Neural crest cell (in vitro differentiated cells): ENCODE measurements at regions not wholly inside any gene's neighbourhood (a gene's known extent, or its start where the extent isn't known, plus 50 kb on each side); places are given as distances from the start of the nearest gene placed in this dataset.

ENCODE experiments used
- DNase-seq: peaks from one replicate; pipeline ENCODE4 v3.0.0; 2021; ENCODE audit warnings: low read depth, mixed read lengths, low spot score
- H3K27ac Mint-ChIP-seq: one replicate; pipeline ENCODE4 v1.8.0; 2021; ENCODE audit warnings: mild to moderate bottlenecking, mixed read lengths; ENCODE audit not compliant: unreplicated experiment
- H3K27me3 Mint-ChIP-seq: 2 replicates; pipeline ENCODE4 v1.8.0; 2021; ENCODE audit warnings: low read depth, mild to moderate bottlenecking, mixed read lengths
- H3K36me3 Mint-ChIP-seq: 2 replicates; pipeline ENCODE4 v1.8.0; 2021; ENCODE audit warnings: low read depth, mild to moderate bottlenecking, mixed read lengths
- H3K4me1 Mint-ChIP-seq: 2 replicates; pipeline ENCODE4 v1.8.0; 2021; ENCODE audit warnings: mixed read lengths
- H3K4me3 Mint-ChIP-seq: one replicate; pipeline ENCODE4 v1.8.0; 2021; ENCODE audit warnings: mild to moderate bottlenecking, mixed read lengths
- H3K9me3 Mint-ChIP-seq: 2 replicates; pipeline ENCODE4 v1.8.0; 2021; ENCODE audit warnings: mixed read lengths
- TF ChIP-seq, protein P1 (sequence below): fragments of 200-600 bp; sonication (generic); conservative IDR thresholded peaks from 2 replicates; pipeline ENCODE4 v1.5.0; 2021; ENCODE audit warnings: antibody characterized with exemption, mild to moderate bottlenecking

DNA sequence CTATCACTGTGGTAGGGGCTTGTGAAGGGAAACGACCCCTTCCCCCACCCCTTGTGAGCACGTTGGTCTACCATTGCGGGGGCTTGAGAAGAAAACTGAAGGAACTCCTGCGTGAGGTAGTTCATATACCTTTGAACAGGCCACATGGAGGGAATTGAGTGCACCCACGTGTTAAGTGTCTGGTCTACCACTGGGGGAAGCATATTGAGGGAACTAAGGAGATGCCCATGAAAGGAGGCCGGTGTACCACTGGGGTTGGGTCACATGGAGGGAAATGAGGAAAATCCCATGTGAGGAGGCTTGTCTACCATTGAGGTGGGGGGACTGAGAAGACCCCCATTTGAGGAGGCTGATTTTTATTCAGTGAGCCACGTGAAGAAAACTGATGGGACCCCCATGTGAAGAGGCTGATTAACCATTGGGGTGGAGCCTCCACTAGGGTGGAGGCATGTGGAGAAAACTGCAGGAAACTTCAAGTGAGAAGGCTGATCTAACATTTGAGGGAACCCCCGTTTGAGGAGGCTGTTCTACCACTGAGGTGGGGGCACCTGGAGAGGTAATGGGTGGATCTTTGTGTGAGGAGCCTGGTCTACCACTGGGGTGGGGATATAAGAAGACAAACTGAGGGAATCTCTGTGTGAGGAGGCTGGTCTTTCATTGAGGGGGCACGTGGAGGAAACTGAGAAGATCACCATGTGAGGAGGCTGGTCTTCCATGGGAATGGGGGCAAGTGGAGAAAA, 163.2 kb downstream of the FBLN2 start:
- Mint-ChIP-seq H3K4me1 (no peaks in the 10 kb centered on the region), H3K4me3 (no peak overlapping the region), H3K36me3 (peaks cover 10% of the 10 kb centered on the region), H3K27ac (no peak overlapping the region), H3K27me3 (peaks cover 18% of the 10 kb centered on the region), H3K9me3 (peaks cover 71% of the 10 kb centered on the region)
- DNase-seq, result no peak
- TF ChIP-seq, protein P1, sequence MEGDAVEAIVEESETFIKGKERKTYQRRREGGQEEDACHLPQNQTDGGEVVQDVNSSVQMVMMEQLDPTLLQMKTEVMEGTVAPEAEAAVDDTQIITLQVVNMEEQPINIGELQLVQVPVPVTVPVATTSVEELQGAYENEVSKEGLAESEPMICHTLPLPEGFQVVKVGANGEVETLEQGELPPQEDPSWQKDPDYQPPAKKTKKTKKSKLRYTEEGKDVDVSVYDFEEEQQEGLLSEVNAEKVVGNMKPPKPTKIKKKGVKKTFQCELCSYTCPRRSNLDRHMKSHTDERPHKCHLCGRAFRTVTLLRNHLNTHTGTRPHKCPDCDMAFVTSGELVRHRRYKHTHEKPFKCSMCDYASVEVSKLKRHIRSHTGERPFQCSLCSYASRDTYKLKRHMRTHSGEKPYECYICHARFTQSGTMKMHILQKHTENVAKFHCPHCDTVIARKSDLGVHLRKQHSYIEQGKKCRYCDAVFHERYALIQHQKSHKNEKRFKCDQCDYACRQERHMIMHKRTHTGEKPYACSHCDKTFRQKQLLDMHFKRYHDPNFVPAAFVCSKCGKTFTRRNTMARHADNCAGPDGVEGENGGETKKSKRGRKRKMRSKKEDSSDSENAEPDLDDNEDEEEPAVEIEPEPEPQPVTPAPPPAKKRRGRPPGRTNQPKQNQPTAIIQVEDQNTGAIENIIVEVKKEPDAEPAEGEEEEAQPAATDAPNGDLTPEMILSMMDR, result no peak

DNA sequence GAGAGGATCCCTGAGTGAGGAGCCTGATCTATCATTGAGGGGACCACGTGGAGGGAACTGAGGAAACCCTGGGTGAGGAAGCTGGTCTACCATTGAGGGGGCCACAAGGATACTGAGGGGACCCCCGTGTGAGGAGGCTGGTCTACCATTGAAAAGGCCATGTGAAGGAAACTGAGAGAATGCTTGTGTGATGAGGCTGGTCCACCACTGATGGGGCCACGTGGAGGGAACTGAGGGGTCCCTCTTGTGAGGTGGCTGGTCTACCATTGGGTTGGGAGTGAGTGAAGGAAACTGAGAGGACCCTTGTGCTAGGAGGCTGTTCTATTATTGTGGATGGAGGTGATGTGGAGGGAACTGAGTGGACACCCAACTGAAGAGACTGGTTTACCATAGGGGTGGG, 161.3 kb downstream of the FBLN2 start:
- peaks cover 15% of the 10 kb centered on the region for H3K36me3 Mint-ChIP-seq
- DNase-seq, result no peak
- H3K27ac Mint-ChIP-seq, result no peak overlapping the region
- no peak overlapping the region for H3K4me3 Mint-ChIP-seq
- TF ChIP-seq, protein P1, result no peak
- H3K4me1 Mint-ChIP-seq, result no peaks in the 10 kb centered on the region
- peaks cover 22% of the 10 kb centered on the region for H3K27me3 Mint-ChIP-seq
- H3K9me3 Mint-ChIP-seq, result peaks cover 82% of the 10 kb centered on the region

DNA sequence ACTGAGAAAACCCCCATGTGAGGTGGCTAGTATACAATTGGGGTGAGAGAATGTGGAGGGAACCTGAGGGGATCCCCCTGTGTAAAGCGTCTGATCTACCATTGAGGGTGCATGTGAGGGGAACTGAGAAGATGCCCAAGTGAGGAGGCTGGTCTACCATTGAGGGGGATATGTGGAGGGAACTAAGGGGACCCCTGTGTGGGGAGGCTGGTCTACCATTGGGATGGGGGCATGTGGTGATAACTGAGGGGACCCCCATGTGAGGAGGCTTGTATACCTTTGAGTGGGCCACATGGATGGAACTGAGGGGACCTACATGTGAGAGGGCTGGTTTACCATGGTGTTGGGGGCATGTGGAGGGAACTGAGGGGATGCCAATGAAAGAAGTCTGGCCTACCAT, 160.8 kb downstream of the FBLN2 start:
- DNase-seq, result no peak

DNA sequence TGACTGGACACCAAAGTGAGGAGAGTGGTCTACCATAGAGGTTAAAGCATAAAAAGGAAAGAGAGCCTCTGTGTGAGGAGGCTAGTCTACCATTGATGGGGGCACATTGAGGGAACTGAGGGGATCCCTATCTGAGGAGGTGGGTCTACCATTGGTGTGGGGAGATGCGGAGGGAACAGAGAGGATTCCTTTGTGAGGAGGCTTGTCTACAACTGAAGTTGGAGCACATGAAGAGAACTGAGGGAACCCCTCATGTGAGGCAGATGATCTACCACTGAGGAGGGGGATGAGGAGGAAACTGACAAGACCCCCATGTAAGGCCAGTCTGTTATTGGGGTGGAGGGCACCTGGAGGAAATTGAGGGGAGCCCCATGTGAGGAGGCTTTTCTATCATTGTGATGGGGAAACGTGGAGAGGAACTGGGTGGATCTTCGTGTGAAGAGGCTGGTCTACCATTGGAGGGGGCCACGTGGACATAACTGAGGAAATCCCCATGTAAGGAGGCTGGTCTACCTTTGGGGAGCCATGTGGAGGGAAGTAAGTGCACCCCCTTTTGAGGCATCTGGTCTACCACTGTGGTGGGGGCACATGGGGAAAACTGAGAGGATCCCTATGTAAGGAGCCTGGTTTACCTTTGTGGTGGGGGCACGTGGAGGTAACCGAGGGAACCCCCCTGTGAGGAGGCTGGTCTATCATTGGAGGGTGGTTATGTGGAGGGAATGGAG, 160.1 kb downstream of the FBLN2 start:
- Mint-ChIP-seq H3K4me1 (no peaks in the 10 kb centered on the region), H3K9me3 (peaks cover 78% of the 10 kb centered on the region), H3K36me3 (peaks cover 17% of the 10 kb centered on the region), H3K27me3 (peaks cover 24% of the 10 kb centered on the region), H3K4me3 (no peak overlapping the region), H3K27ac (no peak overlapping the region)
- no peak for DNase-seq
- TF ChIP-seq, protein P1, result no peak

More for the DNA sequence above, 160.8 kb downstream of the FBLN2 start:
- Mint-ChIP-seq H3K4me1 (no peaks in the 10 kb centered on the region), H3K36me3 (peaks cover 17% of the 10 kb centered on the region), H3K27me3 (peaks cover 24% of the 10 kb centered on the region), H3K27ac (no peak overlapping the region), H3K9me3 (peaks cover 83% of the 10 kb centered on the region), H3K4me3 (no peak overlapping the region)
- TF ChIP-seq, protein P1, result no peak

DNA sequence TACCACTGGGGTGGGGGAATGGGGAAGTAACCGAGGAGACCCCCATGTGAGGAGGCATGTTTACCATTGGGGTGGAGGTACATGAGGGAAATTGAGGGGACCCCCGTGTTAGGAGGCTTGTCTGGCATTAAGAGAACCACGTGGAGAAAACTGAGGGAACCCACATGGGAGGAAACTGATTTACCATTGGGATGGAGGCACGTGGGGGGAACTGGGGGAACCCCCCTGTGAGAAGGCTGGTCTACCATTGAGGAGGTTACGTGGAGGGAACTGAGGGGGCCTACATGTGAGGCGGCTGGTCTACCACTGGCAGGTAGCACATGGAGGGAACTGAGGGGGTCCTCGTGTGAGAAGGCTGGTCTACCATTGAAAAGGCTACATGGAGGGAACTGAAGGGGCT, 159.4 kb downstream of the FBLN2 start:
- H3K27me3 Mint-ChIP-seq, result peaks cover 24% of the 10 kb centered on the region
- H3K27ac Mint-ChIP-seq, result no peak overlapping the region
- peaks cover 10% of the 10 kb centered on the region for H3K36me3 Mint-ChIP-seq

More for the DNA sequence above, 159.4 kb downstream of the FBLN2 start:
- TF ChIP-seq, protein P1, result no peak
- no peak for DNase-seq
- no peak overlapping the region for H3K4me3 Mint-ChIP-seq
- no peaks in the 10 kb centered on the region for H3K4me1 Mint-ChIP-seq
- H3K9me3 Mint-ChIP-seq, result peaks cover 75% of the 10 kb centered on the region
